Epithelial cell of esophagus (primary cell): ENCODE measurements at regions not wholly inside any gene's neighbourhood (a gene's known extent, or its start where the extent isn't known, plus 50 kb on each side); places are given as distances from the start of the nearest gene placed in this dataset.
"Not testable (repeated sequence)": the region's sequence is repeated elsewhere in the genome, so short reads cannot be mapped to it uniquely, and the experiment has no call there.

ENCODE experiments used
- DNase-seq: peaks from one replicate; pipeline ENCODE4 v3.0.0; 2010; ENCODE audit warnings: low read depth
- H3K4me3 ChIP-seq: 2 replicates; pipeline ENCODE4 v1.5.1; 2011; ENCODE audit warnings: mild to moderate bottlenecking, low read length, control low read depth
- TF ChIP-seq, protein P1 (sequence below): IDR thresholded peaks from 2 replicates; pipeline ENCODE4 v1.5.1; 2011; ENCODE audit warnings: low read depth, mild to moderate bottlenecking, low read length, control low read depth, inconsistent platforms; ENCODE audit not compliant: insufficient read depth; ENCODE audit errors: missing control alignments

DNA sequence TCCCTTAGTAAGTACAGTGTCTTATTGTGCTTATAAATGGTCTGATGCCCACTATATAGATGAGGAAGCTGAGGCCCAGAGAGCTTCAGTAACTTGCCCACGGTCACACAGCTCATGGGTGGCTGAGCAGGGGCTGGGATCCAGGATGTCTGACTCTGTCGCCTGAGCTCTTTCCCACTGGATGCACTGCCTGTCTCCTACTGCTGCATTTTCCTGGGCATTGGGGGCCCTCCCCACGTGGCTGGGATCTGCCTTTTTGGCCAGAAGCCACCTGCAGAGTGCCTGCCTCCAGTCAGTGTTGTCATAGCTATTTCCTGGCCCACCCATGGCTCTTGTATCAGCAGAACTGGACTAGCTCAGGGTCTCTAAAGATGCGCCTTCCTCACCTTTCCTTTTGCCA lies 57.5 kb upstream of the TAMM41 start:
- no peak for DNase-seq
- H3K4me3 ChIP-seq = no peak overlapping the region
- TF ChIP-seq, protein P1, sequence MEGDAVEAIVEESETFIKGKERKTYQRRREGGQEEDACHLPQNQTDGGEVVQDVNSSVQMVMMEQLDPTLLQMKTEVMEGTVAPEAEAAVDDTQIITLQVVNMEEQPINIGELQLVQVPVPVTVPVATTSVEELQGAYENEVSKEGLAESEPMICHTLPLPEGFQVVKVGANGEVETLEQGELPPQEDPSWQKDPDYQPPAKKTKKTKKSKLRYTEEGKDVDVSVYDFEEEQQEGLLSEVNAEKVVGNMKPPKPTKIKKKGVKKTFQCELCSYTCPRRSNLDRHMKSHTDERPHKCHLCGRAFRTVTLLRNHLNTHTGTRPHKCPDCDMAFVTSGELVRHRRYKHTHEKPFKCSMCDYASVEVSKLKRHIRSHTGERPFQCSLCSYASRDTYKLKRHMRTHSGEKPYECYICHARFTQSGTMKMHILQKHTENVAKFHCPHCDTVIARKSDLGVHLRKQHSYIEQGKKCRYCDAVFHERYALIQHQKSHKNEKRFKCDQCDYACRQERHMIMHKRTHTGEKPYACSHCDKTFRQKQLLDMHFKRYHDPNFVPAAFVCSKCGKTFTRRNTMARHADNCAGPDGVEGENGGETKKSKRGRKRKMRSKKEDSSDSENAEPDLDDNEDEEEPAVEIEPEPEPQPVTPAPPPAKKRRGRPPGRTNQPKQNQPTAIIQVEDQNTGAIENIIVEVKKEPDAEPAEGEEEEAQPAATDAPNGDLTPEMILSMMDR = no peak

DNA sequence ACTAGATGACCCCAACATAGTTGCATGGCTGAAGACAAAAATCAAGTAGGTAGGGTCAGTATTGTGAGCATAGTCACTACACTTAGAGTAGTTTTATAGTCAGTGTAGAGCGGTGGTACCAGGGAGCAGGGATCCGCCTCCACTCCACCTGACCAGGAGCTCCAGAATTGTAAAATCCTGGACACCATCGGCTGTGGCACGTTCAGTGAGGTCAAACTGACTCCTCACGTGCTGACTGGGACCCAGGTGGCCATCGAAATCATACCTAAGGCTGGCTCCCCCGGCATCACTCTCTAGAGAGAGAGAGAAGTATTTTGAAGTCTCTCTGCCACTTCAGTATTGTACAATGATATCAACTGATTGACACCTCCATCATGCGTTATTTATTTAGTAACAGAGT lies 59.7 kb upstream of the TAMM41 start:
- no peak overlapping the region for H3K4me3 ChIP-seq
- TF ChIP-seq, protein P1 = no peak
- DNase-seq = no peak

DNA sequence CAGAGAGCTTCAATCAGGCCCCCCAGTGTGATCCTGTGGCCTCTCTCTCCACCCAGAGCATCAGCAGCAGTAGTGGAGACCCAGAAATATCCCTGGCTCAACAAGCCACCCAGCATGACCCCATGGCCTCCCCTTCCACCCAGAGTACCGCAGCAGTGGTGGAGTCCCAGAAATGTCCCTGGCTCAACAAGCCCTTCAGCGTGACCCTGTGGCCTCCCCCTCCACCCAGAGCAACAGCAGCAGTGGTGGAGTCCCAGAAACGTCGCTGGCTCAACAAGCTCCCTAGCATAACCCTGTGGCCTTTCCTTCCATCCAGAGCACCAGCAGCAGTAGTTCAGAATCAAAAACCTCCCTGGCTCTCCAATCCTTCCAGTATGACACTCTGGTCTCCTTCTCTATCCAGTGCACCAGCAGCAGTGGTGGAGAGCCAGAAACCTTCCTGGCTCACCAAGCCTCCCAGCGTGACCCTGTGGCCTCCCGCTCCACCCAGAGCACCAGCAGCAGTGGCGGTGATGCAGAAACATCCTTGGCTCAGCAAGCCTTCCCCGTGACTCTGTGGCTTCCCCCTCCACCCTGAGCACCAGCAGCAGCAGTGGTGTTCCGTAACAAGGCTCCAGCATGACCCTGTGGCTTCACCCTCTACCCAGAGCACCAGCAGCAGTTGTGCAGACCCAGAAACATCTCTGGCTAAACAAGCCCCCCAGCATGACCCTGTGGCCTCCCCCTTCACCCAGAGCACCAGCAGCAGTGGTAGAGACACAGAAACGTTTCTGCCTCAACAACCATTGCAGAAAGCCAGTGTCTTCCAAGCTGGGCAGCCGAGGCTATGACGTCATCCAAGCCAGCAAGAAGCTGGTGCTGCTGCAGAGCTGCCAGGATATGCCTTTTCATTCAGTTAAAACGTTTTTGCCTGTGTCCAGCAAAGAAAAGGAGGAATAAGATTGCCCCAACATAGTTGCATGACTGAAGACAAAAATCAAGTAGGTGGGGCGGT lies 61.3 kb upstream of the TAMM41 start:
- H3K4me3 ChIP-seq = no peak overlapping the region
- TF ChIP-seq, protein P1 = no peak
- DNase-seq = peak; percentile 10

DNA sequence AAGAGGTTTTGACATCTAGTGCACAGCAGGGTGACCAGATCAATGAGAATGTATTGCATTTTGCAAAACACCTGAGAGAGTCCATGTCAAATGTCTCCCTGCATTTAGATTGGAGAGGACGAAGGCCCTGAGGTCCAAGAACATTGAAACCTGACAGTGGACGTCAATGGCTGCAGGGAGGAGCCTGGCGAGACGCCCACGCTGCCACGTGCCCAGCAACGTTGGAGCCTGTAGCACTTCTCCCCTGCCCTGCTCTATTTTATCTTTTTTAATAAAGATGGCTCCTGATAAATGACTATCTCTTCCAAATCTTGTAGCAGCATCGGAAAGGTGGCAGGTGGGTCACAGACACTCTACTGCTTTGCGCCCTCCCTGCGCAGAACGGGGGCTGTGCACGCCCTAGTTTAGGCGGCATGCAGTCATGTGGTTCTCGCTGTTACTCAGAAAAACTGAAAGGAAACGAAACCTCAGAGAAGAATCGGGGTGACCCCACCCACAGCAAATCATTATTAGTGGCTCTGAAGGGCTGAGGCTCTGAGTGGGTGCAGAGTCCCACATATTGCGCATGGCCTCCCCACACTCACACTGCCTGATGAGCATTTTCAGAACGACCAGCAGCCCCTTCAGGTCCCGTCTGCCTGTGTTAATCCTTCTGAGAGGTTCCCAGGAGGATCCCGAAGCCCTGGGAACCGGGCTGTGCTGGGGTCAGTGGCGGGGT lies 62.5 kb upstream of the TAMM41 start:
- no peak overlapping the region for H3K4me3 ChIP-seq
- no peak for DNase-seq
- TF ChIP-seq, protein P1 = no peak

DNA sequence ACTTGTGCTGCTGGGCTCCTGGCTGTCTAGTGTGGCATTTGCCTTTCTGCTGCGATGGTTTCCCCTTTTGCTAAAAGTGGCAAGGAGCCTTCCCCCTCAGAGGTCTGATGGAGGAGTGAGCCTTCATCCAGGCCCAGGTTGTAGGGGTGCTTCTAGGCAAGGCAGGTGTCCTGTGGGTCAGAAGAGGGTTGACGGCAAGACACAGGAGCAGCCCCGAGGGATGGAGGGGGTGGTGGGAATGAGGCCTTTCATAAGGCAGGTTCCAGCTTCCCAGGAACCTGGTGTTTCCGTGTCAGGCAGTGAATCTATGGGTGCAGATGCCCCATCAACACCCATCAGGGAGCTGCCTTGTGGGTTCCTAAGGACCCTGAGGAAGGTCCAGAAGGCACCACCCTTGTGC lies 63.0 kb upstream of the TAMM41 start:
- TF ChIP-seq, protein P1 = no peak
- no peak overlapping the region for H3K4me3 ChIP-seq
- DNase-seq = no peak

DNA sequence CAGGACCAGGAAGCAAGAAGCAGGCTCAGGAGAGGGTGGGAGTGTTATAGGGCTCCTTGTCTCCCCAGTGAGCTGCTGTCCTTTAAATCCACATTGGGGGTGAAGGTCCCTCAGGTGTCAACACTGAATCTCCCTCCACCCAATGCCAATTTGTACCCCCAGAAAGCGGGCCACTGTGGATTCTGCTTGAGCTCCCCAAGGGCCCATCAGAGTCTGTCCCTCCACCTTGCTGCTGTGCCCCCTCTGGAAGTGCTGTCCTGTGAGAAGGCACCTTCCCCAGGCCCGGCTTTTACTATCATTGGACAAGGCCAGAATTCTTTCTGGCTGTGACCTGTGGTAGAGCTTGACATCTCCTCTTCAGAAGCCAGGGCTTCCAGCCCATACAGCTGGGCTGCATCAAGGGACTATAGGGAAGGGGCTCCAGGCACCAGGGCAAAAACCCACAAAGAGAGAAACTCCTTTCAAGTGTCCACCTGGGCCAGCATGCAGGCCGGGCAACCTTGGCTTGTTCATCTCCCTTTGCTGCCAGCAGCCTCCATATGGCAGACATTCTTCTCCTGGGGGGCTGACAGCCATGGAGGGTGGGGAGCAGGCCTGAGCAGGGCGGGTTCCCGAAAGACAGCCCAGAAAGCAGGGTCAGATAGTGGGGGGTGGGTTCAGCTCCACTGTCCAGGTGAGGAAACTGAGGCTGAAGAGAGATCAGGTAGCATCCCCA lies 63.7 kb upstream of the TAMM41 start:
- not testable (repeated sequence) for H3K4me3 ChIP-seq, DNase-seq

DNA sequence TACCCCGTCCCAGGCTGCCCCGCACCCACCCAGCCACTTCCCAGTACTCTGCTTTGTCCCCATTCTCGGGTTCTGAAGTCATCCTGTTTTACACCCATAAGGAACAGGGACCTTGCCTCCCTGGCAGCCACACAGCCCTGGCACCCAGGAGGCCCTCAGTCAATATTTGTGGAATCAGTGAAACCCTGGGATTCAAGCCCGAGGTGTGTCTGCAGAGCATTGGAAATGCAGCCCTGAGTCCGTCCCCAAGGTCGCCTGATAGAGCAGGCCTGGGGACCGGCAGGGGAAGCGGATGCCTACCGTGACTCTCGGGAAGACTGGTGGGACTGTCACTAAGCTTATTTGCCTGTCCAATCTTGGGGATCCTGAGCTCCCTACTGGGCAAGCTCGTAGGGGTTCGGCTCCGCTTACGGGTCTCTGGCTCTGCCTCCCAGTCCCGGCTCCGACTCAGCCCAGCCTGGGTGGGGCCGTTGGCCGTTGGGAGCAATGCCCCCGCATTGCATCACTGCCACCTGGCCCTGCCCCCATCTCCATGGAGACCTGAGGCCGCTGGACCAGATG lies 64.4 kb upstream of the TAMM41 start:
- no peak for DNase-seq
- H3K4me3 ChIP-seq = no peak overlapping the region
- TF ChIP-seq, protein P1 = no peak

DNA sequence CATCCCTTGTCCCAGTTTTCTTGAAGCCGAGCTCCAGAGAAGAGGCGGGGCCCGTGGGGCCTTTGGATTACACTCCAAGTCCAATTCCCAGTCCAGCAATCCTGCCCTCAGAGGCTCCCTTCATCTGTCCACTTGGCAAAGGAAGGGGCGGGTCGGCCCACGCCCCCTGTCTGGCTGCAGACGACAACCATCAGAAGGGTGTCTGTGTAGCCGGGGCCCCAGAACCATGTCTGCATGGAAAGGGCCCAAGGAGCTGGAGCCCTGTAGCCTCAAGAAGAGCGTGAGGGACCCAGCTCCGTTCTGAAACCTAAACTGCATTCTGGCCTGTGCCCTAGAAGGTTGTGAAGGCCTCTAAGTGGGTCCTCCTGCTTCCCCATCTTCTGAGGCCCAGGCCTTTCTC lies 65.2 kb upstream of the TAMM41 start:
- DNase-seq, H3K4me3 ChIP-seq: not testable (repeated sequence)
